OCI-LY1 (cell line): ENCODE measurements at regions not wholly inside any gene's neighbourhood (a gene's known extent, or its start where the extent isn't known, plus 50 kb on each side); places are given as distances from the start of the nearest gene placed in this dataset.

Experiments used
- EZH2 ChIP-seq: fragments of 200-600 bp; sonication (generic), shearing (Covaris generic); IDR thresholded peaks from 2 replicates; pipeline ENCODE4 v1.8.0; 2017; ENCODE audit warnings: borderline replicate concordance, mixed run types, mild to moderate bottlenecking, antibody characterized with exemption, low read length, moderate library complexity, mixed read lengths
- TF ChIP-seq, protein P1 (sequence below): fragments of 200-600 bp; sonication (generic), shearing (Covaris generic); IDR thresholded peaks from 2 replicates; pipeline ENCODE4 v1.5.1; 2017; ENCODE audit warnings: mild to moderate bottlenecking, antibody characterized with exemption, low read length, moderate library complexity, mixed read lengths

DNA sequence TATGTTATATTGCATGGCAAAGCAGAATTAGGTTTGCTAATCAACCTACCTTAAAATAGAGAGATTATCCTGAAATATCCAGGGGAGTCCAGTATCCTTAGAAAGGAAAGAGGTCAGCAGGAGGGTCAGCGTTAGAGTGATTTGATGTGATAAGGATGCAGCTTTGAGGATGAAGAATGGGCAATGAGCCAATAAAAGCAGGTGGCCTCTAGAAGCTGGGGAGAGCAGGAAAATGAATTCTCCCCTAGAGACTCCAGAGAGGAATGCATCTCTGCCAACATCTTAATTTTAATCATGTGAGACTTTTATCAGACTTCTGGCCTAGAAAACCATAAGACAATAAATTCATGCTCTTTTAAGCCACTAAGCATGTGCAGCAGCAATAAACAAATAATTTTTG lies 65.7 kb upstream of the SYK start:
- TF ChIP-seq, protein P1, sequence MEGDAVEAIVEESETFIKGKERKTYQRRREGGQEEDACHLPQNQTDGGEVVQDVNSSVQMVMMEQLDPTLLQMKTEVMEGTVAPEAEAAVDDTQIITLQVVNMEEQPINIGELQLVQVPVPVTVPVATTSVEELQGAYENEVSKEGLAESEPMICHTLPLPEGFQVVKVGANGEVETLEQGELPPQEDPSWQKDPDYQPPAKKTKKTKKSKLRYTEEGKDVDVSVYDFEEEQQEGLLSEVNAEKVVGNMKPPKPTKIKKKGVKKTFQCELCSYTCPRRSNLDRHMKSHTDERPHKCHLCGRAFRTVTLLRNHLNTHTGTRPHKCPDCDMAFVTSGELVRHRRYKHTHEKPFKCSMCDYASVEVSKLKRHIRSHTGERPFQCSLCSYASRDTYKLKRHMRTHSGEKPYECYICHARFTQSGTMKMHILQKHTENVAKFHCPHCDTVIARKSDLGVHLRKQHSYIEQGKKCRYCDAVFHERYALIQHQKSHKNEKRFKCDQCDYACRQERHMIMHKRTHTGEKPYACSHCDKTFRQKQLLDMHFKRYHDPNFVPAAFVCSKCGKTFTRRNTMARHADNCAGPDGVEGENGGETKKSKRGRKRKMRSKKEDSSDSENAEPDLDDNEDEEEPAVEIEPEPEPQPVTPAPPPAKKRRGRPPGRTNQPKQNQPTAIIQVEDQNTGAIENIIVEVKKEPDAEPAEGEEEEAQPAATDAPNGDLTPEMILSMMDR = no peak
- no peak for TF ChIP-seq EZH2
